HEK293T (cell line): ENCODE measurements at regions not wholly inside any gene's neighbourhood (a gene's known extent, or its start where the extent isn't known, plus 50 kb on each side); places are given as distances from the start of the nearest gene placed in this dataset.

ENCODE experiments used
- CTCF ChIA-PET: fragments of 350-600 bp; formaldehyde crosslinking; extraction: SDS; loops from one replicate; lab custom pipeline; 2021; ENCODE audit warnings: antibody characterized with exemption, inconsistent platforms; lab: Yijun Ruan, JAX
- POLR2A ChIA-PET: fragments of 350-600 bp; formaldehyde crosslinking; extraction: SDS; loops from one replicate; lab custom pipeline; 2020; ENCODE audit warnings: antibody characterized with exemption, inconsistent platforms; lab: Yijun Ruan, JAX
- DNase-seq: peaks from one replicate; pipeline ENCODE4 v3.0.0; 2012; ENCODE audit warnings: mixed read lengths; ENCODE audit errors: extremely low spot score
- ARNT ChIP-seq: fragments of 450-650 bp; IDR thresholded peaks from 2 replicates; pipeline ENCODE4 v1.6.1; 2017; ENCODE audit warnings: mild to moderate bottlenecking
- BHLHE40 ChIP-seq: fragments of 450-650 bp; IDR thresholded peaks from 2 replicates; pipeline ENCODE4 v1.6.1; 2016; ENCODE audit warnings: mild to moderate bottlenecking, moderate library complexity, borderline replicate concordance
- CTBP1 ChIP-seq: fragments of 450-650 bp; IDR thresholded peaks from 2 replicates; pipeline ENCODE4 v1.6.1; 2016; ENCODE audit warnings: borderline replicate concordance
- ELF4 ChIP-seq: fragments of 450-650 bp; IDR thresholded peaks from 2 replicates; pipeline ENCODE4 v1.6.1; 2017; ENCODE audit warnings: antibody characterized with exemption
- FOXA1 ChIP-seq: fragments of 450-650 bp; IDR thresholded peaks from 2 replicates; pipeline ENCODE4 v1.6.1; 2016; ENCODE audit warnings: mild to moderate bottlenecking
- FOXK2 ChIP-seq: fragments of 450-650 bp; IDR thresholded peaks from 2 replicates; pipeline ENCODE4 v1.6.1; 2016; ENCODE audit warnings: mild to moderate bottlenecking
- FOXM1 ChIP-seq: fragments of 450-650 bp; IDR thresholded peaks from 2 replicates; pipeline ENCODE4 v1.6.1; 2017; ENCODE audit warnings: mild to moderate bottlenecking, borderline replicate concordance
- HDGF ChIP-seq: fragments of 450-650 bp; IDR thresholded peaks from 2 replicates; pipeline ENCODE4 v1.6.1; 2017; ENCODE audit warnings: antibody characterized with exemption, borderline replicate concordance
- L3MBTL2 ChIP-seq: fragments of 450-650 bp; conservative IDR thresholded peaks from 2 replicates; pipeline ENCODE4 v1.6.1; 2016; ENCODE audit warnings: mild to moderate bottlenecking
- LEF1 ChIP-seq: fragments of 450-650 bp; IDR thresholded peaks from 2 replicates; pipeline ENCODE4 v1.6.1; 2017; ENCODE audit warnings: mild to moderate bottlenecking, borderline replicate concordance
- NFRKB ChIP-seq: fragments of 450-650 bp; IDR thresholded peaks from 2 replicates; pipeline ENCODE4 v1.6.1; 2016; ENCODE audit warnings: mild to moderate bottlenecking, moderate library complexity
- SP1 ChIP-seq: fragments of 450-650 bp; IDR thresholded peaks from 2 replicates; pipeline ENCODE4 v1.6.1; 2017
- SUZ12 ChIP-seq: fragments of 450-650 bp; IDR thresholded peaks from 2 replicates; pipeline ENCODE4 v1.6.1; 2016; ENCODE audit warnings: mild to moderate bottlenecking
- TARDBP ChIP-seq: fragments of 450-650 bp; IDR thresholded peaks from 2 replicates; pipeline ENCODE4 v1.6.1; 2016
- ZNF384 ChIP-seq: fragments of 450-650 bp; IDR thresholded peaks from 2 replicates; pipeline ENCODE4 v1.6.1; 2016
- TF ChIP-seq, protein P1 (sequence below): fragments of 450-650 bp; IDR thresholded peaks from 2 replicates; pipeline ENCODE4 v1.6.1; 2016

DNA sequence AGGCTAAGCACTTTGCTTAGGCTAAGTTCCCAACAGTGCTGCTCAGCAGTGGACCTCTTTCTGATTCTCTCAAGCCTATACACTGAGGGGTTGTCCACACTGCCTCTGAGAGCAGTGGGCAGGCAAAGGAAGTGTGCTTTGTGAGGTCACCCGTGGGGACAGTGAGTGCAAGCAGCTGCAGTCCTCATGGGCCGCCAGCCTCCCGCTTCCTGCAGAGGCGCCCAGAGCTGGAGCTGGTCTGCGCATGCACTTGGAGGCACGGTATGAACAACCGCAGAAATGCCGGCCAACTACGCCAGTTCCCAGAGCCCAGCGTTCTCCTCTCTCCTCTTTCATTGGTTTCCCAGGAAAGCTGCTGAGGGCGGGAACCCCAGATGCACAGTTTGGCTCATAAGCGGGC, 149.5 kb upstream of the DLX2 start:
- TF ChIP-seq SP1 (no peak), TARDBP (no peak), BHLHE40 (no peak), NFRKB (no peak), FOXK2 (no peak), ELF4 (no peak), LEF1 (no peak), HDGF (no peak), FOXM1 (no peak)
- TF ChIP-seq, protein P1, sequence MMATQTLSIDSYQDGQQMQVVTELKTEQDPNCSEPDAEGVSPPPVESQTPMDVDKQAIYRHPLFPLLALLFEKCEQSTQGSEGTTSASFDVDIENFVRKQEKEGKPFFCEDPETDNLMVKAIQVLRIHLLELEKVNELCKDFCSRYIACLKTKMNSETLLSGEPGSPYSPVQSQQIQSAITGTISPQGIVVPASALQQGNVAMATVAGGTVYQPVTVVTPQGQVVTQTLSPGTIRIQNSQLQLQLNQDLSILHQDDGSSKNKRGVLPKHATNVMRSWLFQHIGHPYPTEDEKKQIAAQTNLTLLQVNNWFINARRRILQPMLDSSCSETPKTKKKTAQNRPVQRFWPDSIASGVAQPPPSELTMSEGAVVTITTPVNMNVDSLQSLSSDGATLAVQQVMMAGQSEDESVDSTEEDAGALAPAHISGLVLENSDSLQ, result no peak
- ChIA-PET CTCF (no interaction called here), POLR2A (no interaction called here)
- DNase-seq, result no peak

DNA sequence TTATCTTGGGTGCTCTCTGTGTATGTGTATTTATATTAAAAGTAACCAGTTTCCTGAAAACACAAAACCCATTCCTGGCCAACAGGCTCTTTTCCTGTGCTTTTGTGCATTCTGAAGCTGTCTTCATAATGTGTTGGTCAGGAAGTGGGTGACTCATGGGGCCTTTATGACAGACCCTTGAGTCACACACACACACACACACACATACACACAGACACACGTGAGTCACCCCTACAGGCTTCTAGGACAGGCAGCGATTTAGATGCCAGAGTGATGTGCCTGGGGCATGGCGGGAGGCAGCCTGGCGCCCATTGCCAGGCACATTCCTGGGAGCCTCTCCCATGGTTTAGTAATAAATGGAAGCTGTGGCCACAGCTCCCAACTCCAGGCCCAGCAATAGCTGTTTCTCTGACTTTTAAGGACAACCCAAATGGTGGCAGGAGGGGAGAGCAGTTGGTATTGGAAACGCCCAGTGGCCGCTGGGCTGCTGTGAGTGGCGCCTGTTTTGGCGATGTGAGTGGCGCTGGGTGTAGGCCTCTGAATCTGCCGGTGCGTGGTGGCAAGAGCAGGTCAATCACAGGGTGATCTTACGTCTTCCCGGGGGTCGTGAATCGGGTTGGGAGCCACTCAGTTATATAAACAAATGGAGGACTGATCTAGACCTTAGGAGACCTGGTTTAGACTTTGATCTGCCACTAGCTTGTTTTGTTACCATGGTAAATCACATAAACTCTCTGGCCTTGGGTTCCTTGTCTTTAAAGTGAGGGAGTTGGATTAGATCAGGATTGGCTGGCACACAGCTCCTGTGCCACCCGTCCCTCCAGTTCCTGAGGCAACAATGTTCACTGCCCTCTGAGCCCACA, 150.7 kb upstream of the DLX2 start:
- CTCF ChIA-PET, result interaction anchor here (0.6 to 1.6 kb wide), 3 partner anchors 20 to 210 kb away, joined by 3 to 5 read pairs (median 3); no protein-coding TSS in a partner anchor
- TF ChIP-seq ZNF384, result no peak
- no peak for TF ChIP-seq L3MBTL2
- TF ChIP-seq FOXM1, result no peak
- no peak for TF ChIP-seq ELF4
- no peak for TF ChIP-seq TARDBP
- no peak for TF ChIP-seq LEF1
- TF ChIP-seq NFRKB, result no peak
- TF ChIP-seq SP1, result no peak
- TF ChIP-seq BHLHE40, result no peak
- TF ChIP-seq SUZ12, result no peak
- TF ChIP-seq FOXK2, result no peak
- TF ChIP-seq HDGF, result no peak
- TF ChIP-seq, protein P1, result no peak
- no peak for TF ChIP-seq ARNT
- TF ChIP-seq FOXA1, result no peak
- no peak for TF ChIP-seq CTBP1
- DNase-seq, result no peak
- POLR2A ChIA-PET, result no interaction called here

DNA sequence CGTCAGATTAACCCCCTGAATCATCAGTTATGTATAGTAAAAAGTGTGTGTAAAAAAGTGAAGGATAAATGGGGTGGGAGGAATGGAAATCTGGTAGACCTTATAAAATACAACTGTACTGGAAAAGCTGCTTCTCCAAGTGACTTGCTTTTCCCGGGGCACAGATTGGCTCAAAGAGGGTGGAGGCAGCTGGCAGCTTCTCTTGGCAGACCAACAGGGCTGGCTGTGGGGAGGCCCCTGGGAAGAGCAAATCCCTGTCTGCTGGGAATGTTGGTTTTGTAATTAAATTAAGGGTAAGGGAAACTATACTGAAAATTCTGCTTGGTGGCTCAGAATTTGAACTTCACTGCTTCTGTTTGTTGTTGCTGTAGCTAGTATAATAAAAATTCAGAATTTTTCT, 154.2 kb upstream of the DLX2 start:
- CTCF ChIA-PET, result no interaction called here
- POLR2A ChIA-PET, result no interaction called here
- TF ChIP-seq ARNT (no peak), NFRKB (no peak)
- DNase-seq, result no peak

DNA sequence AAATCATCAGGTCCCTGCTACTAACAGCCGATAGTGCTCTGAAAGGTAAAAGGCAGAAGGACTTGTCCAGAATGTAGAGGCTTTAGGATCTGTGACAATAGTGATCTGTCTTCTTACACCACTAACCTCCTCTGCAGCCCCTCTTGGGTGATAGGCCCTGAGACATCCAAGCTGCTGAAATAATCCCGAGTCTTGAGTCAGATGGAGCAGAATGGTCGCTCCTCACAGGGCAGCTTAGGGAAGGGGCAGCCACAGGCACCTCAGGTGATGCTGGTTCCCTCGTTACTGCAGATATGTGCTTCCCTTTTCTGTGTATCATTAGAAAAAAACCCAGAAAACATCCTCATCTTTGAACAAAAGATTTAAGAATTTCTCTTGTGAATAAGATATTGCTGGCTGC, 157.1 kb upstream of the DLX2 start:
- no peak for DNase-seq
- ChIA-PET POLR2A (no interaction called here), CTCF (no interaction called here)
- TF ChIP-seq L3MBTL2 (no peak), SUZ12 (no peak), ELF4 (no peak), ZNF384 (no peak), CTBP1 (no peak), LEF1 (no peak), ARNT (no peak), FOXM1 (no peak), FOXK2 (no peak), BHLHE40 (no peak), TARDBP (no peak), FOXA1 (no peak), HDGF (no peak), NFRKB (no peak), SP1 (no peak)
- TF ChIP-seq, protein P1, result no peak

DNA sequence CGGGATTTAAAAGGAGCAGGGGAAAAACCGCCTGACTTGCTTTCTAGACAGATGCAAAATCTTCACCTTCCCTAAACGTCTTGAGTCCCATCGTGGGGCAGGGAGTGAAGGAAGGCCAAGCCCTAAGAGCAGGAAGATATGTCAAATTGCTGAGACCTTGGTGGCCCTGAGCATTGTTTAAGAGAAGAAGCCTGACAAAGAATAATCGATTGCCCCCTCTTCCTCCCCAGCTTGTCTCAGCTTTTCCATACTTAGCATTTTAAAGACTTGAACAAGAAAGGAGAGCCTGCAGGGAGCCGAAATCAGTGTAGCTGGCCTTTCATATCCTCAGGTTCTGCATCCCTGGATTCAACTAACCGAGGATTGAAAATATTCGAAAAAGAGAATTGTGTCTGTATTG, 157.6 kb upstream of the DLX2 start:
- TF ChIP-seq CTBP1, result no peak
- TF ChIP-seq, protein P1, result no peak
- TF ChIP-seq NFRKB, result no peak
- TF ChIP-seq L3MBTL2, result no peak
- TF ChIP-seq FOXK2, result no peak
- TF ChIP-seq ELF4, result no peak
- TF ChIP-seq HDGF, result no peak
- CTCF ChIA-PET, result no interaction called here

DNA sequence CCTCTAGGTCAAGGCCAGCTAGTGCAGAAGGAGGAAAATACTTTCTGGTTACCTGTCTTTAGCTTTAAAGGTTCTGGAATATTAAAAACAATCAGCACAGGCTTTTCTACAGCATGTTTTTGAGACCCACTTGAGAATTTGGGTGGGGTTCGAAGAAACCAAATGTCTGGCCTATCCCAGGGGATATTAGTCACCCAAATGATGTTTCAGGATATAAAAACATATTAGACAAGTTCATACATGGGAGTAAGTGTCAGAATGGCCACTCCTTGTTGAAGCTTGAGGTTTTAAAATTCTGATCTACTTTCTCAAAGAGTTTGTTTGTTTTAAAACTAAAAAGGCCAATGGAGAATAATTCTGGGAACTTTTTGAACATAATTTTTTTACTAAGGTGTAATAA, 158.6 kb upstream of the DLX2 start:
- ChIA-PET CTCF (no interaction called here), POLR2A (no interaction called here)
- TF ChIP-seq BHLHE40, result no peak
- TF ChIP-seq ZNF384, result no peak
- TF ChIP-seq NFRKB, result no peak
- TF ChIP-seq, protein P1, result no peak
- TF ChIP-seq L3MBTL2, result no peak
- DNase-seq, result no peak

More for the DNA sequence above, 157.6 kb upstream of the DLX2 start:
- no peak for DNase-seq
- POLR2A ChIA-PET, result no interaction called here
